ENCODE measurements at regions not wholly inside any gene's neighbourhood (a gene's known extent, or its start where the extent isn't known, plus 50 kb on each side); places are given as distances from the start of the nearest gene placed in this dataset.

DNA sequence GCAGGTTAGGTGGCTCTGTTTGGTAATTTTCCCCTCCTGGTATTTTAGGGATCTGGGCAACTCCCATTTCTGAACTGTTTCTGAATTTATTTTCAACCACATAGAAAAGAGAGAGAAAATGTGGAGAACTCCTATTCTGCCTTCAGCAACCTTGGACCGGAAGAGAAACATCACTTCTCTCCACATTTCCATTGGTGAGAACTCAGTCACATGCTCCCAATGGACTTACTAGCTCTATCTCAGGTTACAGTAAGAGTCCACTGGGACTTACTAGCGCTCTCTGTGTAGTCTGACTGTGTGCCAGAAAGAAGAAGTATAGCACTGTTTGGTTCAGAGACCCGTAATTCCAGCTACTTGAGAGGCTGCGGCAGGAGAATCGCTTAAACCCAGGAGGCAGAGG lies 383.2 kb downstream of the DUSP6 start:
- Histone ChIP-seq H3K27ac (no peak overlapping the region), H3K4me3 (no peak overlapping the region), H3K36me3 (no peaks in the 10 kb centered on the region), H3K9me3 (no peaks in the 10 kb centered on the region), H3K27me3 (replicated peaks; ENCODE audit: insufficient read depth) (no peaks in the 10 kb centered on the region), H3K4me1 (ENCODE audit: control insufficient read depth in 1 of 2, low read depth in 2 of 2) (no peaks in the 10 kb centered on the region)
- no peak for ATAC-seq (ENCODE audit: insufficient number of reproducible peaks, low FRiP score, low read depth)
- TF ChIP-seq, protein P1, sequence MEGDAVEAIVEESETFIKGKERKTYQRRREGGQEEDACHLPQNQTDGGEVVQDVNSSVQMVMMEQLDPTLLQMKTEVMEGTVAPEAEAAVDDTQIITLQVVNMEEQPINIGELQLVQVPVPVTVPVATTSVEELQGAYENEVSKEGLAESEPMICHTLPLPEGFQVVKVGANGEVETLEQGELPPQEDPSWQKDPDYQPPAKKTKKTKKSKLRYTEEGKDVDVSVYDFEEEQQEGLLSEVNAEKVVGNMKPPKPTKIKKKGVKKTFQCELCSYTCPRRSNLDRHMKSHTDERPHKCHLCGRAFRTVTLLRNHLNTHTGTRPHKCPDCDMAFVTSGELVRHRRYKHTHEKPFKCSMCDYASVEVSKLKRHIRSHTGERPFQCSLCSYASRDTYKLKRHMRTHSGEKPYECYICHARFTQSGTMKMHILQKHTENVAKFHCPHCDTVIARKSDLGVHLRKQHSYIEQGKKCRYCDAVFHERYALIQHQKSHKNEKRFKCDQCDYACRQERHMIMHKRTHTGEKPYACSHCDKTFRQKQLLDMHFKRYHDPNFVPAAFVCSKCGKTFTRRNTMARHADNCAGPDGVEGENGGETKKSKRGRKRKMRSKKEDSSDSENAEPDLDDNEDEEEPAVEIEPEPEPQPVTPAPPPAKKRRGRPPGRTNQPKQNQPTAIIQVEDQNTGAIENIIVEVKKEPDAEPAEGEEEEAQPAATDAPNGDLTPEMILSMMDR (IDR thresholded peaks at IDR 0.05), result no peak
- DNase-seq (ENCODE audit: low spot score), result no peak

DNA sequence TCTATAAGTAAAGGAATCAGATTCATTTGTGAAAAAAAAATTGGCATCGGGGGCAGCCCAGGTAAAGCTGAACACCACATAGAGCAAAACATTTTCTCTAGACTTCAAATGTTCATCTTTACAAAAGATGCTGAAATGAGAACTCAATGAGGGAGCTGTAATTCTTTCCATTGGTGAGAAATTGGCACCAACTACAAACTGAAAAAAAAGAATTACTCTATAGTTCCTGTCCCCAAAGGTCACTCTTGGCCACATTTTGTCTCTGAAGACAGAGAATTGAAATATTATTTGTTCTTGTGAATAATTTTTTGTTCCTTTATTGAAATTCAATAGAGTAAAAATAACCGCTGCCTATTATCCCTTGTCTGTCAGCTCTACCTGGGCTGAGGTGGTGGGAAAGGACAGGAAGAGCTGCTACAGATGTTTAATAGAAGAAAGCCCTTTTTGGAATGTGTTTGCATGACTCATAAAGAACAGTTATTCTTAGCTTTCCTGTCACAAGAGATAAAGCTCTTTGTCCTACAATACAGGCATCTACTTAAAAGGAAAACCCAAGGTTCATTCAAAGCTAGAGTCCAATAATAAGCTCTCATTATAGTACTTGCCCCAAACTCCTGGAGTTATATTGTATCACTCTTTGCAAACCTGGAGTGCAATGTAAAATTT lies 380.1 kb upstream of the KITLG start:
- ATAC-seq (ENCODE audit: insufficient number of reproducible peaks, low FRiP score, low read depth) (no peak), DNase-seq (ENCODE audit: low spot score) (no peak)
- peaks cover 0 to 7% of the 10 kb centered on the region in 2 donors for H3K4me1 ChIP-seq (ENCODE audit: control insufficient read depth in 1 of 2, low read depth in 2 of 2)
- no peaks in the 10 kb centered on the region for H3K36me3 ChIP-seq
- no peaks in the 10 kb centered on the region for H3K9me3 ChIP-seq
- TF ChIP-seq, protein P1 (IDR thresholded peaks at IDR 0.05), result no peak
- no peak overlapping the region for H3K27ac ChIP-seq
- H3K4me3 ChIP-seq, result no peak overlapping the region
- no peaks in the 10 kb centered on the region for H3K27me3 ChIP-seq (replicated peaks; ENCODE audit: insufficient read depth)

DNA sequence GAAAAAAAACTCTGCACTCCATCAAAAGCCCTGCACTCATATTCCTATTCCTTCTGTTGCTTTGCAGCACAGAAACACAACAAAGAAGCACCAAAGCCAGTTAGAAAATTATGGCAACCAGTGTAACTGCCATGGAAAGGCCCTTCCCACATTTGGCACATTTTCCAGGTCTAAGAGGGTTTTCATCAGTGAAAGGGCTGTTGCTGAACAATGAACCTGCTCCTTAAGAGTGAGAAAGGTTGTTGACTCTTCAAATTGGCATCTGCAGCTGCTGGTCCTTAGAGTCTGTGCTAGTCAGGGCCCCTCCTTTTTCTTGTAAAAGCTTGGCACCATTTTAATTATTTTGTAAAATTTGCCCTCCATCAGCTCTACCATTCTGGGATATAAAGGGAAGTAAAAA lies 378.7 kb upstream of the KITLG start:
- peaks cover 0 to 7% of the 10 kb centered on the region in 2 donors for H3K4me1 ChIP-seq (ENCODE audit: control insufficient read depth in 1 of 2, low read depth in 2 of 2)
- no peak overlapping the region for H3K27ac ChIP-seq
- TF ChIP-seq, protein P1 (IDR thresholded peaks at IDR 0.05), result no peak
- H3K36me3 ChIP-seq, result no peaks in the 10 kb centered on the region
- H3K4me3 ChIP-seq, result no peak overlapping the region
- ATAC-seq (ENCODE audit: insufficient number of reproducible peaks, low FRiP score, low read depth) (no peak), DNase-seq (ENCODE audit: low spot score) (no peak)
- no peaks in the 10 kb centered on the region for H3K27me3 ChIP-seq (replicated peaks; ENCODE audit: insufficient read depth)
- no peaks in the 10 kb centered on the region for H3K9me3 ChIP-seq

DNA sequence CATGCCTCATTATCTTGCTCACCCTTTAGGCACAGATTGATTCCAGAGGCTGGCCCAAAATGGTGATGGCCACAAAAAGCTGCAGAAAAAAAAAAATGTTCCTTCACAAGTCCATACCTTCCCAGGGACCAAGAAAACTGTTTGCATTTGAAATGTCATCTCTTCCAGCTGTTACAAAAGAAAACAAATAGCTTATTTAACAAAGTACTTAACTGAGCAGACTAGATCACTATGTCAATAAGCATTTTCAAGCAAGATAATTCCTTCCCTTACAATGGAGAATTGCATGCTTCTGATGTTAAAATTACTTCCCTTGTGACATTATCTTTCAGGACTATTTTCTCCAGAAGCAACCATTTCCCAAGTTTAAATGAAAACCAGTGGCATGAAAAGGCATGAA lies 377.9 kb upstream of the KITLG start:
- TF ChIP-seq, protein P1 (IDR thresholded peaks at IDR 0.05), result no peak
- ATAC-seq (ENCODE audit: insufficient number of reproducible peaks, low FRiP score, low read depth) (no peak), DNase-seq (ENCODE audit: low spot score) (no peak)
- H3K4me1 ChIP-seq (ENCODE audit: control insufficient read depth in 1 of 2, low read depth in 2 of 2), result peaks cover 0 to 7% of the 10 kb centered on the region in 2 donors
- H3K27me3 ChIP-seq (replicated peaks; ENCODE audit: insufficient read depth), result no peaks in the 10 kb centered on the region
- no peaks in the 10 kb centered on the region for H3K36me3 ChIP-seq
- no peak overlapping the region for H3K4me3 ChIP-seq
- no peaks in the 10 kb centered on the region for H3K9me3 ChIP-seq
- H3K27ac ChIP-seq, result no peak overlapping the region

DNA sequence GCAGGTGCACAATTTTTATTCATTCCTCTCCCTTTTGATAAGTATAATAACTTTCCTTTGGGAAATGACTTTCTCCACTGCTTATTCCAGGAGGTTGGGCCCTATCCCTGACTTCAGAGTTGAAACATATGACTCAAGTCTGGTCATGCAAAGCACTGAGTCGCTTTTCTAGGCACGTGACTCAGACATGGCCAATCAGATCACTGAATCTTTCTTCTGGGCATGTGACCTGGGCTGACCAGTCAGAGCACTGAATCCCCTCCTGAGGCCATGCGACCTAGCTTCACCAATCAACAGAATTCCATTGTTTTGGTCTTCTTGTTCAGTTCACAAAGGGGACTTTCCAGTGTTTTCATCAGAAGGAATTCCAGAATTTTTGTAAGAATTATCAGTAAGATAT lies 377.1 kb upstream of the KITLG start:
- no peak for DNase-seq (ENCODE audit: low spot score)
- H3K36me3 ChIP-seq, result no peaks in the 10 kb centered on the region
- H3K9me3 ChIP-seq, result no peaks in the 10 kb centered on the region
- no peaks in the 10 kb centered on the region for H3K27me3 ChIP-seq (replicated peaks; ENCODE audit: insufficient read depth)
- ATAC-seq (ENCODE audit: insufficient number of reproducible peaks, low FRiP score, low read depth), result no peak
- no peak overlapping the region for H3K27ac ChIP-seq
- H3K4me1 ChIP-seq (ENCODE audit: control insufficient read depth in 1 of 2, low read depth in 2 of 2), result peaks cover 0 to 7% of the 10 kb centered on the region in 2 donors
- TF ChIP-seq, protein P1 (IDR thresholded peaks at IDR 0.05), result no peak
- H3K4me3 ChIP-seq, result no peak overlapping the region

All from thoracic aorta (tissue), 2 donors.